LNCAP (cell line): ENCODE measurements at regions not wholly inside any gene's neighbourhood (a gene's known extent, or its start where the extent isn't known, plus 50 kb on each side); places are given as distances from the start of the nearest gene placed in this dataset.

Source experiments
- TF ChIP-seq, protein P1 (sequence below): fragments of 450-650 bp; IDR thresholded peaks from 2 replicates; pipeline ENCODE4 v1.5.1; 2017; ENCODE audit warnings: mild to moderate bottlenecking

DNA sequence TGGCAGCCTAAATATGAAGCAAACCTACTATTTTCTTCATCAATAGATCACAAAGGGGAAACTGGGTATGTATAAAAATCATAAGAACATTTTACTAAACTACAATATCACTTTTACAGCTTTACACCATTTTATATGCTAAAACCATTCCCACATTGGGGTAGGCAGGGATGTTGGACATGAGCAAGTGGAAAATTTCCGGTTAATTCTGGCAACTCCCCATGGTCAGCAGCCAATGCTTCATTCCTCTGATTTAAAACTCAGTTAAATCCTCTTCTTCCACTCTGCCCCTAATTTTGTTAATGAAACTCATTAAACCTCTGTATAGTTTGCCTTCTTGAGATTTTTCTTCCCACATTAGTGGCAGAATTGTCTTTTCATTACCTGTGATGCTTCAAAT, 552.5 kb upstream of the NECTIN3 start:
- TF ChIP-seq, protein P1, sequence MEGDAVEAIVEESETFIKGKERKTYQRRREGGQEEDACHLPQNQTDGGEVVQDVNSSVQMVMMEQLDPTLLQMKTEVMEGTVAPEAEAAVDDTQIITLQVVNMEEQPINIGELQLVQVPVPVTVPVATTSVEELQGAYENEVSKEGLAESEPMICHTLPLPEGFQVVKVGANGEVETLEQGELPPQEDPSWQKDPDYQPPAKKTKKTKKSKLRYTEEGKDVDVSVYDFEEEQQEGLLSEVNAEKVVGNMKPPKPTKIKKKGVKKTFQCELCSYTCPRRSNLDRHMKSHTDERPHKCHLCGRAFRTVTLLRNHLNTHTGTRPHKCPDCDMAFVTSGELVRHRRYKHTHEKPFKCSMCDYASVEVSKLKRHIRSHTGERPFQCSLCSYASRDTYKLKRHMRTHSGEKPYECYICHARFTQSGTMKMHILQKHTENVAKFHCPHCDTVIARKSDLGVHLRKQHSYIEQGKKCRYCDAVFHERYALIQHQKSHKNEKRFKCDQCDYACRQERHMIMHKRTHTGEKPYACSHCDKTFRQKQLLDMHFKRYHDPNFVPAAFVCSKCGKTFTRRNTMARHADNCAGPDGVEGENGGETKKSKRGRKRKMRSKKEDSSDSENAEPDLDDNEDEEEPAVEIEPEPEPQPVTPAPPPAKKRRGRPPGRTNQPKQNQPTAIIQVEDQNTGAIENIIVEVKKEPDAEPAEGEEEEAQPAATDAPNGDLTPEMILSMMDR = no peak

DNA sequence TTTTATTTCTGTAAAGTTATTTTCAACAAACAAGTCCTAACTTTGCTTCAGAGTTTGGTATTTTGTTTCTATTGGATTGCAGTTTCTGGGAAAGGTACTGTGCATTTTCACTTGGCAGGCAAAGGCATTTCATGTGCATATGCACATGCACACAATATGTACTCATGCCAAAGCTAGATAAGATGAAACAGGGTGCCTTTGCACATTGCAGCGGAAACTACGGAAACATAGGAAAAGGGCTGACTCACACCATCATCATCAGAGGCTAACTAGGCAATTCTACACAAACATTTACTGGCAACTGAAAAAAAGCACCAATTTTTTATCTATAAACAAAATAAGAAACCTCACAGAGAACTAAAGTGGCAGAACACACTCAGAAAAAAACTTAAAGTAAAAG, 550.6 kb upstream of the NECTIN3 start:
- TF ChIP-seq, protein P1 = no peak

DNA sequence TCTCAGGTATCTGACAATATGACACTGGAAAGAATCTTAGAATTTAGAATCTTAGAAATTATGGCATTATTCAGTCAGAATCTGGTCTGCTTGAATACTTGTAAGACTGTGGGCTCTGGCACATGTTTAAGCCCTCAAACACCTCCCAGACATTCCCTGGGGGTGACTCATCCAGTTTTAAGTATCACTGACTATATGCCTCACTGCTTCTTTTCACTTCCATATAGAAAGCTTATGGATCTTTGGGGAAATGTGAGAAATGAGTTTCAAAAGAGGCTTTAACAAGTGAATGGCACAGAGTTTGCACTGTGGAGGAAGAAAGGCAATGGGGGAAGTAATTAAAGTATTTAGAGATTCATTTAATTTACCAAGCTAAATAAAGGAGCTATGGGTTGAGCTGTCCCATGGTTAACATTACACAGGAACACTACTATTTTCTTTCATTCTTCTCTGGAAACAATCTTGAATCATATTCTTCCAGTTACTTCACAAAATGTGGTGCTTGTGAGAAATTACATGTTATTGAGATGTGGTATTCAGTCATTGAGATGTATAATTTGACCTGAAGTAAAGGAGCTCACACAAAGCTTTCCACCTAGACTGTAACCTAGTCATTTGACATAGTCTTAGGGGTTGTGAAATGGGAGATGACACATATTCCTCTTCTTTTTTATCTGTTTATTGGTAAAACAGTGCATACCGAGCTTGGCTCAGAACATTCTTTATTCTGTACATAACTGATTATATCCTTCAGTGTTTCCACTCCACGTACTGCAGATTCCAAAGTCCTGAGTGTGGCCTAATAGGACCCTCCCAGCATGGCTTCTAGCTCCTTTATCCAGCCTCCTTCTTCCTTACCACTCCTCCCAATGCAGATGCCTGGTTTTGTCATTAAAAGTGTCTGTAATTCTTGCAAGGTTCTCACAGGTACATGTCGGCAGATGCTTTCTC, 544.6 kb upstream of the NECTIN3 start:
- TF ChIP-seq, protein P1 = no peak

DNA sequence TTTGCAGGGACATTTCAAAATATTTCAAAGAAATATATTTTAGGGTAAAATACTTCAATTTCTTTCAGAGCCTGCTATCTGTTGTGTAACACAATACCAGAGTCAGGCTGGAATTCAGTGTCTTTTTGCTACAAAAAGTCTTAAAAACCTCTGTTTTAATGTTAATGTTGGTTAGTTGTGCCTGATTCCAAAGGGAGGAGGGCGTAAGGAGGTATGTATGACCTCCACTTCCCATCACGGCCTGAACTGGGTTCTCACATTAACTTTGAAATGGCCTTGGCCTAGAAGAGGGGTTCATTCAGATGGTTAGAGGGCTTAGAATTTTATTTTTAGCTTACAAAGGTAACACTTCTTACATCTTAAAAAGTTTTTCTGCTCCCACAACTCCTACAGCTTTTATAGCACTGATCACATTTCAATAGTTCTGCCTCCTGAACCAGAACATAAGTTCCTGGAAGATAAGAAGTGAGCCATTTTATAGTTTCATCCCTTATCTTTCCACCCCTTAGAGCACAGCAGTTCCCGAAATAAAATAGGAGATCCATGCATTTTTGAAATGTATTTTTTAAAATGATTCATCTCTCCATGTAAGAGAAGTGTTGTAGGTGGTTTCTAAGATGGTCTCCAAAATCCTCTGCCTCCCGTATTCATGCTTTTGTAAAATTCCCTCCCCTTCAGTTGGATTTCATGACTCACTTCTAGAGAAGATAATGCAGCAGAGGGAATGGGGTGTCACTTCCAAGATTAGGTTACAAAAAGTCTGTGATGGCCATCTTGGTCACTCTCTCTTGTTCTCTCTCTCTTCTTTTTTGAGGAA, 543.1 kb upstream of the NECTIN3 start:
- TF ChIP-seq, protein P1 = no peak

DNA sequence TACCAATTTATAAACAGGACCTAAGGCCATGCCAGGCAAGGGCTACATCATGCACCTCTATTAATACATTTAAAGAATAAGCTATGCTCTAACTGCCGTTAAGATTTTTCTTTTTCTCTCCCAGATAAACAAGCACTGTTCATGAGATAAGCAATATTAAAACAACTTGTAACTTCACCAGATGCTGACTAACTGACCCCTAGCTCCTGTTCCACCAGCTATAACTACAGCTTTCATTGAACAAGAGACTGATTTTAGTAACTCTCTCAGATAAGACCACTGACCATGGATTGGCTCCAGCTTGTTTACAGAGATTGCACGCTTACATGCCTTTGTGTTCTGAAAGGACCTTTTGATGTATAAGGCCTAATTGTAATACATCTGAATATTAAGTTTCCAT, 540.7 kb upstream of the NECTIN3 start:
- TF ChIP-seq, protein P1 = no peak

DNA sequence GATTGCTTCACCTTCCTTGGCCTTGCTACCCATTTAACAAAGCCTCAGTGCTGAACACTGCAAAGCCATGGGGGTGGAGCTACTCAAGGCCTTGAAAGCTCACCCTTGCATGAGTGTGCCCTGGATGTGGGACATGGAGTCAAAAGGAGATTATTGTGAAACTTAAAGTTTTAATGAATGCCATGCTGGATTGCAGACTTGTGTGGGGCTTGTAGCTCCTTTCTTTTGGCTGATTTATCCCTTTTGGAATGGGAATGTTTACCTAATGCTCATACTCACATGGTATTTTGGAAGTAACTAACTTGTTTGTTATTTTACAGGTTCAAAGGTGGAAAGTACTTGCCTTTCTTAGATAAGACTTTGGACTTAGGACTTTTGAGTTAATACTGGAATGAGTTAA, 538.5 kb upstream of the NECTIN3 start:
- TF ChIP-seq, protein P1 = no peak

DNA sequence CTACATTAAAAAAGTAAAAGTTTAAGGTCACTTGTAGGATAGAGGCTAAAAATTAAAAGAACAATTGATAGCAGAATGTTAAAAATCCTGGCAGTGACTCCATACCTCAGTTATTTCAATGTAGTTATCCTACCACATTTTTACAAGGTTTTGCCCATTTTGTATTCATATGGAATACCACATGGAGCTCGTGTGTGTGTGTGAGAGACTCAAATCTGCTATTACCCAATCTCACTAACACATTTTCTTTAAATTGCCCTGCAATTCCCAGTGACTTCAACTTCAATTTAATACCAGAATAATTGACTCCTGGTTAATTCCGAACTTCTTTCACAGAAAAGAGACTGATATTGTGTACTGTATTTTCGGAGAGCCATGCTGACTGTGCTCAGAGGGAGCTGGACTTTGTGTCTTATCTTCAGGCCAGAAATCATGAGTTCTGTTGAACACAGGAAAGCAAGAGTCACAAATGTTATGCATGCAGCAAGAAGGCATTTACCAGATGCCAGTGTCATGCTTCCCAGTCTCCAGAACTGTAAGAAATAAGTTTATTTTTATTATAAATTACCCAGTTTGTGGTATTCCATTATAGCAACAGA, 529.0 kb upstream of the NECTIN3 start:
- TF ChIP-seq, protein P1 = no peak
